Left lobe of liver (tissue), 2 donors: ENCODE measurements at regions not wholly inside any gene's neighbourhood (a gene's known extent, or its start where the extent isn't known, plus 50 kb on each side); places are given as distances from the start of the nearest gene placed in this dataset.

Experiments used
- ATAC-seq: fragments of 200-7000 bp; cut with Tn5 transposase; one replicate; pipeline ENCODE4 v1.9.1; 2020; ENCODE audit warnings: mild to moderate bottlenecking, moderate library complexity
- DNase-seq: peaks from one replicate; pipeline ENCODE4 v3.0.0-alpha.2; 2020; ENCODE audit warnings: low spot score
- donor health status: DM: no; HTN: no; CAD: no; lungs with moderate emphysema.
- donor health status: DM: no; HTN: yes; CAD: no.

DNA sequence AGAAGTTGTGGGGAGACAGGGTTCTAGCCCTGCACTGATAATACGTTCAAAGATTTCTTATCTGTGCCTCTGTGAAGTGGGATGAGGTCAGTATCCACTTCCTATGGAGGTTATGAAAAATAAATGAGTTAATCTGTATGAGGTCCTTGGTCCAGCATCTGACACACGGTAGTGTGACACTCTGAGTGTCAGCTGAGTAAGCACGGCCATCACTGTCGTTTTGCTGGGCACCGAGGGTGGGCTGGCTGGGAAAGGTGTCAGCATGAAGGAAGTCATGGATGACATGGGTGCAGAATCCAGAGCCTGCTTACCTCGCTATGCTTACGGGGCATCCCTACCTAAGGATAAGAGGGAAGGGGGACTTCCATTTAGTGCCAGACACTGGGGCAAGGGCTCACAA, 150.3 kb downstream of the INHBB start:
- no peak for DNase-seq
- no peak for ATAC-seq

DNA sequence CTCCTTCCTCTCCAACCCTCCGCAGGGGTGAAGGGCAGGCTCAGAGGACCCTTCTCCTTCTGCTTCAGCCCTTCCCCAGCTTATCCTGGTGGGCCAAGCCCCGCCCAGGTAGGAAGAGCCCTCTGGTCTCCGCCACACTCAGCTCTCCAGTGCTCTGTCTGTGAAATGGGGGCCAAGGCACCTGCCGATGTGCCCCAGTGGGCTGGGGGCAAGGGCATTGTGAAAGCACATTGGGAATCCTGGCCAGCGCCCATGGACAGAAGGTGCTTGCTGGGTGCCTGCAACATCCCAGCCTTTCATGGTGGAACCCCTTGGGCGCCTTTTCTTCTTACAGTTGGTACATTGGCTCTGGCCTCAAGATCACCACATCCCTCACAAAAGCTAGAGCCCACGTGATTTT, 150.8 kb downstream of the INHBB start:
- DNase-seq, result no peak
- no peak for ATAC-seq

DNA sequence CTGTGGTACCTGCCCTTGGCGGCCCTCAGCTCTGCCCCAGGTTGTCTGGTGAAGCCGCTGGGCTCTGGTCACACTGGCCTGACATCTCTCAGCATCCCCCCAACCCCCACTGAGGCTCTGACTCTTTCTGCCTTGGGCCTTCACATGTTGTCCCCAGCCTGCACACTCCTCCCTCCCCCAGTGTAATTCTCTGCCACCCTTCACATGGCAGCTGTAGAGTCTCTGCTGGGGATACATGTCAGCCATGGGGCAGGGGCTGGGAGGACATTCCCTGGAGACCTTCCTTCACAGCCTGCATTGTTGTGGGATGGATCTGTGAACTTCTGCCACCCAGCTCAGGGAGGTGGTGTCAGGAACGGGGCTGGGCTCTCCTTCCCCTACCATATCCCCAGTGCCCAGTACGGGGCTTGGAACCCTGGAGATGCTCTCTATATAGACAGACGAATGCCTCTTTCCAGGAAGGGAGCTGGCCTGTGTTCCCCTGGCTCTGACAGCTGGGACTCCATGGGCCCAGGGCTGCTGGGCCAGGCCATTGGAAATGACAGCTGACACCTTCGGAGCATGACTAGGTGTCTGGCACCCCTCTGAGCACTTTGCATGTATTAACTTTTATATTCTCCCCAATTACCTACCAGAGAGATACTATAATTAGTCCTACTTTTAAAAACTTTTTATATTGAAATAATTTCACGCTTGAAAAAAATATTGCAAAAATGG, 151.5 kb downstream of the INHBB start:
- no peak for DNase-seq
- no peak for ATAC-seq

DNA sequence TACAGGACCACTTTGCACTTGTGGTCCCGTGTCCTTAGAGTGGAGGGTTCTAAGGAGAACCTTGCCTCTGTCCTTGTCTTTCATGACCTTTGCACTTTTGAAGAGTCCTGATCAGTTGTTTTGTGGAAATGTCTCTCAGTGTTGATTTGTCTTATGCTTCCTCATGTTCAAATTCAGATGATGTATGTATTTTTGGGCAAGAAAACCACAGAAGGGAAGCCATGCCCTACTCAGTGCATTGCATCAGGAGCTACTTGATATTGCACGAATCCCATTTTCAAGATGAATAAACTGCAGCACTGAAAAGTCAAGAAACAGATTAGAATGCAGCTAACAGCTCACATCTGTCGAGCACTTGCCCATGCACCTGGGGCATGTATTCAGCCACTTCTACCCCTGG, 152.2 kb downstream of the INHBB start:
- ATAC-seq, result no peak
- no peak for DNase-seq

GRCh38 chr2:120498576-120499394, 152.8 kb downstream of the INHBB start:
- no peak for ATAC-seq

GRCh38 chr2:120499784-120500495, 154.0 kb downstream of the INHBB start:
- ATAC-seq (peak; percentile 30), DNase-seq (peak; percentile 59)

More at GRCh38 chr2:120498576-120499394, 152.8 kb downstream of the INHBB start:
- DNase-seq, result no peak

DNA sequence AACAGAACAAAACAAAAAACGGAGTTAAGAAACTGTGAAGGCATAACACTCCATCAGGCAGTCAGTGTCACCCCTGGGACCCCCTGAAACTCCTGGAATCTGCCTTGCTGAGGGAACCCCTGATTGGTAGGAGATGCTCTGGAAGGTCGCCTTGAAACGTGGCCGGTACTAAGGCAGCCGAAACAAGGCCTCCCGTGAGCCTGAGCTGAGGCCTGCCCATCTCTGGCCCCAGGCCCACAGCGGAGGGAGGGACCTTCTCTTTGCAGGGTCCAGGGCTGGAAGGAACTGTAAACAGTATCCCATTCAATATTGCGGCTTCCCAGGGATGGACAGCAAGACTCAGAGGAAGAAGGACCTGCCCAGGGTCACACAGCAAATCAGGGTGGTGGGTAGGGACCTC, 155.7 kb downstream of the INHBB start:
- no peak for ATAC-seq
- DNase-seq, result no peak

GRCh38 chr2:120502357-120502756, 156.4 kb downstream of the INHBB start:
- DNase-seq (no peak), ATAC-seq (no peak)

DNA sequence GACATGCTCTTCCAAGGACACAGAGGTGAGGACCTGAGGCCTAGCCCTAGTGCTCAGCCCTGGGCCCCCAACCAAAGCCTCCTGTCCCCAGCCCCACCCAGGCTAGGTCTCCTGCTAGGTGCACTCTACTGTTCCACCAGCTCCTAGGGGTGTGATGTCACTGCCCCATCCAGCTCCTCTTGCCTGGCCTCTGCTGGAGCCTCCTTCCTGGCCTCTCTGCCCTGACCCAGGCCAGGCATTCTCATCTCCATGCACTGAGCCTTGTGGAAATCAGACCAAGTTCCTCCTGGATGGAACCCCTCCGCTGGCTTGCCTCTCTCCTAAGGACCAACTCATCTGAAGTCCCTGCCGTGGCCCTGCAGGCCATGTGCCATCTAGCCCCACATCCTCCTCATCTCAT, 156.8 kb downstream of the INHBB start:
- DNase-seq, result no peak
- no peak for ATAC-seq

DNA sequence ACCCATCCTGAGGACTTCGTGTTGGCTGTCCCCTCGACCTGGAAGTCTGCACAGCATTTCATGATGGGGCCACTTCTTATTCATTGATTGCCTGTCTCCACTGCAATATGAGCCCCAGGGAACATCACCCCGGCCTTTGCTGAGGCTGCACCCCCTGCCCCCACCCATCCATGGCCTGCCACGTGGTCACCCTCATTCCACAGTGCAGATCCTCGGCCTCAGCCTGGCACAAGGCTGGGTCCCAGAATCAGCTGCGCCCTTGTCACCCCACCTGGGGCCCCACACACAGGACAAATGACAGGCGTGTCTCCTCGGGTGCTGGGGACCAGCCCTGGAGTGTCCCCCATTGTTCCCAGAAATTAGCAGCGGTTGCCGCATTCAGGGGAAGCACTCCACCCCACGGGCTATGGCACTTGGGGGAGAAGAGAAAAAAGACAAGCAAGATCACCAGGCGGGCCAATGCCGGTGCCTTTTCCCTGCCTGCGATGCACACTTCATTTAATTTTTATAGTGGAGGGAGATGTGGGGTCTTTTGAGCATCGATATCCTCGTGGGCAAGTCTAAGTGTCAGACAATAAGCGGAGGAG, 157.4 kb downstream of the INHBB start:
- no peak for DNase-seq

GRCh38 chr2:120503793-120504571, 158.0 kb downstream of the INHBB start:
- peak; percentile 91 for ATAC-seq
- peak; percentile 99 for DNase-seq

More for the DNA sequence above, 157.4 kb downstream of the INHBB start:
- no peak for ATAC-seq

DNA sequence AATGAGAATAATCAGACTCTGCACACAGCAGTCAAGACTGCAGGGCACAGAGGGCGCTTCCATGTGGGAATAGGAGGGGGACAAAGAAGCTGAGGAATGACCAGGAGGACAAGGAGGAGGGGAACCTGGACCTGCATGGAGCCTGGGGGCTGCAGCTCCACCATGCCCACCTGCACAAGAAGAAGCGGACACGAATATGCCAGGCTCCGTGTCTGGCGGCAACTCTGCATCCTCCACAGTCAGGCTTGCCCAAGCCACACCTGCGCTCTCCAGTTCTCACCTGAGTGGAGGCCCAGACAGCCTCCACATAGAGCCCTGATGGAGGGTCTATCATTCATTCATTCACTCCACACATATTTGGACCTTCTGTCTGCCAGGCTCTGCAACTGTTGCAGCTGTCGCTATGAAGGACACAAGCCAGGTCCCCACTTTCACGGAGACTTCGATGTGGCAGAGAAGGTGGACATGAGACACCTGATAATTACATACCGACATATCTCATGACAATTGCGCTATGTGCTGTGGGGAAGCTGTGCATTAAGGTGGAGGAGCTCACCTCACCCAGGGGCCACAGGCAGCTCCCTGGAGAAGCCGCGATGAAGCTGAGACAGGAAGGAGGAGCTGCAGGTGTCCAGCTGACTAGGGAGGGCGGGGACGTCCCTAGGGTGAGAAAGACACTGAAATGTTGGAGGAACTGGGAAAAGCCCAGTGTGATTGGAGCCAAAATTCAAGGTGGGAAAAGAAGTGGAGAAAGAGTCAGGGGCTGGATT, 159.2 kb downstream of the INHBB start:
- ATAC-seq (no peak), DNase-seq (no peak)

- DNase-seq, result no peak
- ATAC-seq, result no peak
Observed at GRCh38 chr2:120508567-120509041, 162.7 kb downstream of the INHBB start.

GRCh38 chr2:120509213-120509815, 163.4 kb downstream of the INHBB start:
- ATAC-seq, result no peak
- DNase-seq, result no peak

GRCh38 chr2:120509991-120510735, 164.2 kb downstream of the INHBB start:
- ATAC-seq (no peak), DNase-seq (no peak)

DNA sequence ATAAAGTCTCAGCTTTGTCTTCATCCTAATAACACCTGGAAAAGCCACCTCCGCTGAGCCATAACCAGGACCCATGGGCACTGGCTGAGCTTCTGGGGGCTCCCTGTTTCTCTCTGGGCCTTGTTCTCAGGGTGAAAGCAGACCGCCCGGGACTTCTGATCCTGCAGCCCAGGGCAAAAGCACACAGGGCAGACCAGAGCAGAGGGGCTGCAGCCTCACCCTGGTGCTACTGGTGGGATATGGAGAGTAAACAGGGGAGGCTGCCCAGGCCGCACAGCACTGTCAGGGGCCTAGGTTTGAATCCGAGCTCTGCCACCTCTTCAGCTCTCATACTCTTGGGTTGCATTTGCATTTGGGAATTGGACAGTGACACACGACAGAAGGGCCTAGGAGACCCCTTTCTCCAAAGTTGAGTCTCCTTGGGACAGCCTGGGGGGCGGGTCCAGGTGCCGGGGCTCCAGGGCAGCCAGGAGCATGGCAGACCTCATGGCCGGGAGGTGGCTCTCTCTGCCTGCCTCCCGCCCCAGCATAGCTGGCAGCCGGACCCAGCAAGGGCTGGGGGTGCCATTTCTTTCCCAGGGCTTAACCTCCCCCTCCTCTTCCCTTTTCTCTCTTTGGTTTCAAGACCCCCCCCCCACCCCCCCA, 164.9 kb downstream of the INHBB start:
- DNase-seq, result no peak
- ATAC-seq, result no peak

DNA sequence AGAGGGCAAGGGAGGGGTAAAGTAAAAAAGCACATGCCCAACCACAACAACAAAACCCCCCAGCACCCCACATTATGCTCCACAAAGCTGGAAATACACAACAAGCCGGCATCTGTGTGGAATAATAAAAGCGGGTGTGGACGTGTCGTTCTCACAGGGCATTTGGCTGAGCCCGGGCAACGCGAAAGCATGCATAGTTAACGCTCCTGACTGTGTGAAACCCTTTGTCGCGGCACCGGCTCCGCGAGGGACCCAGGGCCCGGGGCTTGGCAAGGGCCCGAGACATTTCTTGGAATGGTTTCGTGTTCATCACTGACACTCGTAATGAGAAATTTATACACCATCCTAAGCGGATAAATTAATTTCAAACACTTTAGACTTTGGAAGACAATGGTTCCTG, 165.6 kb downstream of the INHBB start:
- no peak for ATAC-seq
- no peak for DNase-seq
